ENCODE measurements at regions not wholly inside any gene's neighbourhood (a gene's known extent, or its start where the extent isn't known, plus 50 kb on each side); places are given as distances from the start of the nearest gene placed in this dataset.

DNA sequence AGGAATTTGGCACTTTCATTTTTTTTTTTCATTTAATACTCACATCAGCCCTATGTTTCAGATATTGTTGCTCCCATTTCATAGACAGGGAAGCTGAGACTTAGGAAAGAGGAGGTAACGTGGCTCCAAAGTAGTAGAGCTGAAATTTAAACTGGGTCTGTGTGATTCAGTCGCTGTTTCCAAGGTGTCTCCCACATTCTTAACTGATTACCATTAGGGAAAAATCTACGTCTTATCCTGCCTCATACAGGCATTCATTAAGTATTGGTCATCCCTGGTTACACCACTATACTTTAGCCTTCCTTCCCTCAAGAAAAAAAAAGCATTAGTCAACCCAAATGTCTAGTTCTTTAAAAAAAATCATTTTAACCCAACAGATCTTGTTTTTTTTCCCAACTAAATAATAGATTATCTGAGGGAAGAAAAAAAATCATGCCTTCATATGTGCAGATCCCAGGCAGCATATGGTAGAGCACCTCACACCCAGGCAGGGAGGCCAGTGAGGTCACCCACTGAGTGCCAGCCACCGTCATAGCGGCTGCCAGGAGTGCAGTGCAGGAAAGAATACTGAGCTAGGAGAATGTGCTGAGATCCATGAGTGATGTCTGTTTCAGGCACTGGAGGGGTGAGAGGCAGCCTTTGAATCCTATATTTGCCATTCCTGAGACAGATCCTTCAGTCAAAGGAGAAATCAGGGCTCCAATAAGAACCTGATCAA is 59.0 kb upstream of the SORCS3 start:
- TF ChIP-seq, protein P1, sequence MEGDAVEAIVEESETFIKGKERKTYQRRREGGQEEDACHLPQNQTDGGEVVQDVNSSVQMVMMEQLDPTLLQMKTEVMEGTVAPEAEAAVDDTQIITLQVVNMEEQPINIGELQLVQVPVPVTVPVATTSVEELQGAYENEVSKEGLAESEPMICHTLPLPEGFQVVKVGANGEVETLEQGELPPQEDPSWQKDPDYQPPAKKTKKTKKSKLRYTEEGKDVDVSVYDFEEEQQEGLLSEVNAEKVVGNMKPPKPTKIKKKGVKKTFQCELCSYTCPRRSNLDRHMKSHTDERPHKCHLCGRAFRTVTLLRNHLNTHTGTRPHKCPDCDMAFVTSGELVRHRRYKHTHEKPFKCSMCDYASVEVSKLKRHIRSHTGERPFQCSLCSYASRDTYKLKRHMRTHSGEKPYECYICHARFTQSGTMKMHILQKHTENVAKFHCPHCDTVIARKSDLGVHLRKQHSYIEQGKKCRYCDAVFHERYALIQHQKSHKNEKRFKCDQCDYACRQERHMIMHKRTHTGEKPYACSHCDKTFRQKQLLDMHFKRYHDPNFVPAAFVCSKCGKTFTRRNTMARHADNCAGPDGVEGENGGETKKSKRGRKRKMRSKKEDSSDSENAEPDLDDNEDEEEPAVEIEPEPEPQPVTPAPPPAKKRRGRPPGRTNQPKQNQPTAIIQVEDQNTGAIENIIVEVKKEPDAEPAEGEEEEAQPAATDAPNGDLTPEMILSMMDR (IDR thresholded peaks at IDR 0.05): no peak
- H3K27me3 ChIP-seq: peaks cover 84% of the 10 kb centered on the region

DNA sequence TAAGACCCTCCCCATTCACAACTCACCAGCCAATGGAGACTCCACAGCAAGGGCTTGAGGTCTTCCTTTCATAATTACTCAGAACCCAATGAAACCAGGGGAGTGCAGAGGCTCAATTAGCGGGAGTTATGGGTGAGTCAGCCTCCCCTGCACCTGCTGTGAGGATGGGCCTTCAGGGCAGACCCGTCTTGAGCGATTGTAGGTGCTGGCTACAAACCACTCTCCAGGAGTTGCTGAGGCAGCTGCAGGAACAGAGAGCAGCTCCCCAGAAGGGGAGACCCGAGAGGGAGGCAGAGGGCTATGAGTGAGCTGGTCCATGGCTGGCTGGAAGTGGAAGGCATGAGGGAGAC is 58.5 kb upstream of the SORCS3 start:
- Histone ChIP-seq H3K9me3 (no peaks in the 10 kb centered on the region), H3K36me3 (no peaks in the 10 kb centered on the region), H3K27me3 (peaks cover 81% of the 10 kb centered on the region), H3K27ac (no peak overlapping the region), H3K4me3 (ENCODE audit: low read depth in 1 of 2, low read length in 1 of 2) (no peak overlapping the region), H3K4me1 (ENCODE audit: control insufficient read depth in 1 of 2, insufficient read depth in 1 of 2, low read depth in 1 of 2, low read length in 1 of 2) (peaks cover 0 to 7% of the 10 kb centered on the region in 2 experiments)
- TF ChIP-seq, protein P1 (IDR thresholded peaks at IDR 0.05): no peak

More for the DNA sequence above, 59.0 kb upstream of the SORCS3 start:
- Histone ChIP-seq H3K4me3 (ENCODE audit: low read depth in 1 of 2, low read length in 1 of 2) (no peak overlapping the region), H3K9me3 (no peaks in the 10 kb centered on the region), H3K4me1 (ENCODE audit: control insufficient read depth in 1 of 2, insufficient read depth in 1 of 2, low read depth in 1 of 2, low read length in 1 of 2) (peaks cover 0 to 7% of the 10 kb centered on the region in 2 experiments), H3K36me3 (no peaks in the 10 kb centered on the region), H3K27ac (no peak overlapping the region)

DNA sequence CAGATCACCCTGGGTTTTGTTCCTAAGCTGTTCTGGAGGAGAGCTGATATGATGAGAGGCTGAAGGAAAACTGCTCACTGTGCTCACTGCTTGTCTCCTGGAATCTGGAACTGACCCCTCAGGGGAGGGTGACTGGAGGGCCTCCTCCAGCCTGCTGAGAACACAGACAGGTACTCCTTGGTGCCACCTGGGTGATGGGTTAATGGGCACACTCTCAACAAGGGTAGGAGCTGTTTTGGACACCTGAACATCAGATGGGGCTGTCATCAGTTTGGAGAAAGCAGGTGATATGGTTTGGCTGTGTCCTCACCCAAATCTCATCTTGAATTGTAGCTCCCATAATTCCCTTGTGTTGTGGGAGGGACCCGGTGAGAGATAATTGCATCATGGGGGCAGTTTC is 58.1 kb upstream of the SORCS3 start:
- Histone ChIP-seq H3K9me3 (no peaks in the 10 kb centered on the region), H3K27ac (no peak overlapping the region), H3K27me3 (peaks cover 77% of the 10 kb centered on the region), H3K36me3 (no peaks in the 10 kb centered on the region), H3K4me3 (ENCODE audit: low read depth in 1 of 2, low read length in 1 of 2) (no peak overlapping the region), H3K4me1 (ENCODE audit: control insufficient read depth in 1 of 2, insufficient read depth in 1 of 2, low read depth in 1 of 2, low read length in 1 of 2) (peaks cover 0 to 7% of the 10 kb centered on the region in 2 experiments)
- TF ChIP-seq, protein P1 (IDR thresholded peaks at IDR 0.05): no peak

DNA sequence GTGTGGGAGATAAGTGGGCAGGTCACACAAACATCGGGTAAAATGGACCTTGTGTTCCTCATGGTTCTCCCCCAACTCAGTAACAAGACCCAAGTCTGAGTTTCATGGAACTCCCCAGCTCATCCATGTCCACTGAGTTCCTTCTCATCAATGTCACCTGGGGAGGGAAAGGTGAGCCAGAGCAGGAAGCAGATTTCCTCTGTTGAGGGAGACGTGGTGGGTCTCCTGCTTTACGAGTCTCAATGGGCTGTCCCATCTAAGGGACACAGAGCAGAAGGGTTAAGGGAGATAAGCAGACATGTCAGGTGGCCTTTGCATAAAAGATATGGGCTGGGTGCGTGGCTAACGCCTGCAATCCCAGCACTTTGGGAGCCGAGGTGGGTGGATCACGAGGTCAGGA is 56.5 kb upstream of the SORCS3 start:
- no peaks in the 10 kb centered on the region for H3K9me3 ChIP-seq
- TF ChIP-seq, protein P1 (IDR thresholded peaks at IDR 0.05): no peak
- no peak overlapping the region for H3K27ac ChIP-seq
- no peaks in the 10 kb centered on the region for H3K36me3 ChIP-seq
- no peak overlapping the region for H3K4me3 ChIP-seq (ENCODE audit: low read depth in 1 of 2, low read length in 1 of 2)
- H3K4me1 ChIP-seq (ENCODE audit: control insufficient read depth in 1 of 2, insufficient read depth in 1 of 2, low read depth in 1 of 2, low read length in 1 of 2): peaks cover 0 to 7% of the 10 kb centered on the region in 2 experiments
- peaks cover 66% of the 10 kb centered on the region for H3K27me3 ChIP-seq

DNA sequence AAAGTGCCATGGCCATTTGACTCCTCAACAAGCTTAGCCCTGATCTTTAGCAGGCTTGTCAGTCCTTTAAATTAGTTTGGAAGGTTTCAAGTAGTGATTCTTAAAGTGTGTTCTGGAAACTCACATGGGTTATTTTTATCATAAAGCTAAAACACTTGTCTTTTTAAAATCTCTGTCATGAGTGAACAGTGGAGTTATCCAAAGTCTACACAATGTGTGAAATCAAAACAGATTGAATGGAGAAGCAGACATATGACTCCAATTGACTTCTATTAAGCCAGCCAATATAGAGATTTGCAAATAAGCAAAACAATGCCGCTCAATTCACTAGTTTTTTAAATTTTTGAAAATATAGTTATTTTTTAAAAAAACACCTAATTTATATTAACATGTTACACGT is 53.3 kb upstream of the SORCS3 start:
- H3K4me3 ChIP-seq (ENCODE audit: low read depth in 1 of 2, low read length in 1 of 2): no peak overlapping the region
- H3K4me1 ChIP-seq (ENCODE audit: control insufficient read depth in 1 of 2, insufficient read depth in 1 of 2, low read depth in 1 of 2, low read length in 1 of 2): no peaks in the 10 kb centered on the region
- no peaks in the 10 kb centered on the region for H3K9me3 ChIP-seq
- TF ChIP-seq, protein P1 (IDR thresholded peaks at IDR 0.05): no peak
- H3K27me3 ChIP-seq: peaks cover 75% of the 10 kb centered on the region
- no peak overlapping the region for H3K27ac ChIP-seq
- no peaks in the 10 kb centered on the region for H3K36me3 ChIP-seq
